ENCODE measurements at regions not wholly inside any gene's neighbourhood (a gene's known extent, or its start where the extent isn't known, plus 50 kb on each side); places are given as distances from the start of the nearest gene placed in this dataset.

DNA sequence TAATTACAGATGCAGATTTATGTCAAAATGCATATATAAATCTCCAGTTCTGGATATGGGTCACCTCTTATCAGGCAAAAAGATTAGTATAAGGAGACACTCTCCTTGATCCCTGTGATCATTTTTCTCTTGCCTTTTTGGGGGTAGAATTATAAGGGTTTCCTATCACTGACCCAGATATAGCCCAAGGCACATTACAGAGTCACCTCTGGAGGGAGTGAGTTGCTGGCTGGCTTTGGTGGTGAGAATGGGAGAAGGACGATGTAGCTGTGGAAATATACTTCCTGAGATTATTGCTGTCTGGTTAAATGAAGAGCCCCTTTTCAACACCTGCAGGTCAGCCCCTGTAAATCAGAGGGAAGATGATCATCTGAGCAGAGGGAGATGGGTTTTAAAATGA is 418.7 kb downstream of the MTX2 start:
- no peak for DNase-seq

DNA sequence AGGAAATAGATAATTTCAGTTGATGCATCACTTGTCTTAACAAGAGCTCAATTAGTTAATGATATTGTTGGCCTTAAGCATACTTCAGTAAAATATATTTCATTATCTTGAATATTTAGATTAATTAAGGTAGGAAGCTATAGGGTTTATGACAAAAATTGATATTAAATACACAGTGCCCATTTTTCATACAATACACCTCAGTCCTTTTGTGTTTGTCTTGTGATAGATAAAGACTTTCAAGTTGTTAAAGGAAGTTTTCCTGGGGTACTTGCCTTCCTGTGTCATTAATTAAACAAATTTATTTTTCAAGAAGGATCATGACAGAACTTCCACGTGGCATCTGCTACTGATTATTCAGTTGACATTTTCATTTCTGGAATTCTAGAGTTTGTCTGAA is 420.5 kb downstream of the MTX2 start:
- no peak for DNase-seq

DNA sequence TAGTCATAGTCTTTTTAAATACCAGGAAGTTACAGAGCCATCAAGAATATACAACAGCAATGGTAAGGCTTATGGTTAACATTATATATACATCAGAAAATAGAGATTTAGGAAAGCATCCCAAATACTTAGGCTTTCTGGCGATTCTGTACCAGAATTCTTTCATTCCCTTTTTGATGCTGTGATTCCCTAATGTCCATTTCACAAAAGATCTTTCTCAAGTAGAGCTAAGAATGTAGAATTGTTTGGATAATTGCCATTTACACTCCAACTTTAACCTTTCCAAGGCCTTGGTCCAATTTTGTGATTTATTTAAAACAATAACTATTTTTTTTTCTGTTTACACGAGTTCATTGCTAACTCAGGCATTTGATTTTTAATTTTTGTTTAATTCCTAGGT is 422.2 kb downstream of the MTX2 start:
- no peak for DNase-seq

DNA sequence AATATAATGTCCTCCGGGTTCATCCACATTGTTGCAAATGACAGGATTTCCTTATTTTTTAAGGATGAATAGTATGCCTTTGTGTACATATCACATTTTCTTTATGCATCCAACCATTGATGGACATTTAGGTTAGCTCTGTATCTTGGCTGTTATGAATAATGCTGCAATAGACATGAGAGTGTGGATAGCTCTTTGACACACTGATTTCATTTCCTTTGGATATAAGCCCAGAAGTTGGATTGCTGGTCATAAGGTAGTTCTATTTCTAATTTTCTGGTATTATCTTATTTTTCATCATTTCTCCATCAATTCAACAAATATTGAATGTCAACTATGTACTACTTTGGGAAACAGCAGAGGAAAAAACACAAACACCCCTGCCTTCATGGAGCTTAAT is 423.3 kb downstream of the MTX2 start:
- no peak for DNase-seq

DNA sequence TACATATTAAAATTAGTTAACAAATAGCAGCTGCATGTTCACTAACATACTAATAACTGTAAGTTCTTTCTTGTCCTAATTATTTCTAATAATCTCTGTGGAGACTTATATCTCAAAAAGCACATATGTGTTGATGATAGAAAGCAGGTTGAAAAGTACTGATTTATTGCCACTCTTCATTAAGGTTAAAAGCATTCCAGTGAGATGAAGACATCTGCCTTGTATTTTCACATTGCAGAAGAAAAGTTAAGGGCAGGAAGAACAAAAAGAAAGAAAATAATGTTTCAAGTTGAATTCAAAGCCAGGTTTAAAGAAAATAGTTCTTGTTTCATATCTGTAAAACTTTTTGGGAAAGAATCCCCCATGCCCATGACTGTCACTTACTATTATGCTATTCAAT is 429.9 kb downstream of the MTX2 start:
- DNase-seq: no peak

DNA sequence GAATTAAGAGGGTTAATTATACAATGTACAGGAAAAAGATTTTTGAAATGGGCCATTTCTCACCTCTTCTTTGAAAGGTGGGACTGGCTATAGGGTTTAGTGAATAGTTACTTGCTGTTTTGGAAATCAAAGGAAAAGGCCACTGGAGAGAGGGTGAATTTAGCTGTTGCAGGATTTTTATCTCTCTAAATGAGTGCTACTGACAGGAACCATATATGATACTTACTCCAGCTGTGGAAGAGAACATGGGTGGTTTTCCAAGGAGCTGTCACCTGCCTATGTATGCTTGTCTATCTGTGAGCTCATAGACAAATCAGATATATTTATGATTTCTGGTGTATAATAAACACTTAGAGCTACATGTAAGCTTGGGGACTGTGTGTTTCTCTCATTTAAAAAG is 430.4 kb downstream of the MTX2 start:
- DNase-seq: no peak

DNA sequence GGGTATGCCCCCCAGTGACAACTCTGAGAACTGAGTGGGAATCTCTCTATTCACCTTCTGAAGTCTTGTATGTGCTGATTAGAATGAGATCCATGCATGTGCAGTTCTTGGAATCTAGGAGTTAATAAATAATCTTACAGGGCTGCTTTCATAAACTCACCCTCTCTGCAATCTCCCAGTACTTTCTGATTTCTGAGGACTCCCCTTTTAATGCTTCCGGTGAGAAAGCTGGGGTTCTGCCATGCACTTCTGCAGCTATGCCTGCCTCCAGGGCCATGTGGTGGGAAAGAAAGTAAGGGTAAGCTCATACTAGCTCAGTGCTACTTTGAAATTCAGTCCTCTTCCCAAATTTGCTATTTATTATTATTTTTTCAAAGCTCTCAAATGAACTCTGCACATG is 432.9 kb downstream of the MTX2 start:
- no peak for DNase-seq

DNA sequence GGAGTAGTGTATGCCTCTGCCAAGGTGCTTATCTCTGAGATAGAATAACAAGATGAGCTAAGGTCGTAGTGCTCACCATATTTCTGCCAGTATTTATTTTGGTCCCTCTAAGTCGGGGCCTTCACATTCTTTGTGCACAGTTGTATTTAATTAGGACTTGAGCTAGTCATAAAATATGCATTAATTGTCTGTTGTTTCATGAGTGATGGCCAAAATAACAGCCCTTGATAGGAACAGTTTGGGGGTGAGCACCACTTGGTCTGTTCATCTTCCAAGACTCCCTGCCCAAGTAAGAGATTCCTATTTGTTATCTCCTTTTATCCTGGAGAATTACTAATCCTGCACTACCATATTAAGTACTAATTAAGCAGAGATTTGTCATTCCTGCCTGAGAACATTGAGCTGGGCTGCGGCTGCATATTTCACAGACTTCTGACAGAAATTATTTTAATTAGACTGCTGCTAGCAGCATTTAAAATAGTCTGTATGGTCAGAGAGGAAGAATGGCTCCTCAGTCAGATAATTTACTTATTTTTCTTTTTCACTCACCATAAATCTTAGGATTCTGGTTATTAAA is 435.1 kb downstream of the MTX2 start:
- no peak for DNase-seq

DNA sequence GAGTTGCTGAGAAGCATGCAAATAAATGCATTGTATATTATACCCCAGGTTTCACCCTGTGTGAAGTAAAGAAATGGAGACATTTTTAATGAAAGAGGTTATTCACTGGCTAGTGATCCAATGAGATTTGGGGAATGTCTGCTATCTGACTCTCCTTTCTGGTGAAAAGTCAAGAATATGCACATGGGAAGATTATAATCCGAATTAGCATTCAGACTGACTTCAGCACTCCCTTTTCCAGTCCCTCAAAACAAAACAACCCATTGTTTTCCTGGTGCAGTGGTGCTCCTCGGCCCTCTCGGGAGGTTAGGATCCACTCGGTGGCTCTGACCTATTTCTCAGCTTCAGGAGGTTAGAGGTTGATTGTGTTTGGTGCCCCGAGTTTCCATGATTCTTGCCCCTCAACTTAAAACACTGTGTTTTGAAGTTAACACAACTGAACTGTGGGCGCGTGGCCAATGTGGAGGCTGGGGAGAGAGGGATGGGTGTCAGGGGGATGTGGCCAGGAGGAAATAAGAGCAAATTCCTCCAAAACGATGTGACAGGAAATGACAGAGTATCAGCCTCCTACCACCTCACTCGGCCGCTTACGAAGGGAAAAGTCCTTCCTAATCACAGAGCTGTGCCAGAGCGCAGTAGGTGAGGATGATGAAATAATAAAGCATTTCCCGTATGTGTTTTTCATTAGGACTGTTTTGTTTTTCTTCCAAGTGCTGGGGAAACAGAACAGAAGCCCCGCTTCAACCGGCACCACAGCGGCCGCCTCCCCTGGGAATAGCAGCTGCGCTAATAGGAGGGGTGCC is 440.1 kb downstream of the MTX2 start:
- no peak for DNase-seq

DNA sequence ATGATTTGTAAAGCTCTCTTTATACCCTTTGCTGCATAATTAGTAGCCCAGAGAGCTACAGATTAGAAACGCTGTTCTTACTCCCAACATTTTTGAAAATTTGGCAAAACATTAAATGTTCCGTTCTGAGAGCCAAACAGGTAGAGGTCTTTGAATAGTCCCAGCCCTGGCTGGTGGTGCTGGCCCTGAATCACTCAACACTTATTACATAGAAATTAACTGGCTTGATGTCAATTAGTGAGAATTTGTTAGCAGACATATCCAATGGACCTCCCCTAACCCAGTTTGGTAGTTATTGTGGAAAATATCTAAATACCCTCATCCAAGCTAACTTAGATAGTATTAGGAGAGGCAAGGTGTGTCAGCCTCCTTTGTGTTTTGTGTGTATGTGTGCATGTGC is 440.7 kb downstream of the MTX2 start:
- DNase-seq: no peak

DNA sequence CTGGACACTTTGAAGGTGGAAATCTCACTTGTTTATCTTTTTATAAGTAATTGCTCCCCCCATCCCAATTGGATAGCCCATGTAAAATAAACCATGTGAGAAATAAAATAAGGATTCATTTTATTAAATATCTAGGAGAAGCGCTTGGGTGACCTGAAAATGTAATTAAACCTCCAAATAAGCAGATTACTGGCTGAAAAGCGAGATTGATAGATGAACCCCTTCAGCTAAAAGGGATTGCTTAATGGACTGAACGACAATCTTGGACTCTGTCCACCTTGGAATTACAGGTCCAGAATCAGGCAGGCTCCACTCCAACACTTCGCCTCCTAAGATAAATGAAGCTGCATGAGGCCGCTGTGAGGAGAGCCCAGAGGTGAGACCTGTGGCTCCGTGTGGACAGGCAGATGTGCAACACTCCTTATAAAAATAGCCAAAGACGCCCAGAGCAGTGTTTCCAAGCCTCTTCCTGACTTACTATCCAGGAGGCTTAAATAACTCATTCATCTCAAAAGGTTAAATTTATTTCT is 441.5 kb downstream of the MTX2 start:
- no peak for DNase-seq

DNA sequence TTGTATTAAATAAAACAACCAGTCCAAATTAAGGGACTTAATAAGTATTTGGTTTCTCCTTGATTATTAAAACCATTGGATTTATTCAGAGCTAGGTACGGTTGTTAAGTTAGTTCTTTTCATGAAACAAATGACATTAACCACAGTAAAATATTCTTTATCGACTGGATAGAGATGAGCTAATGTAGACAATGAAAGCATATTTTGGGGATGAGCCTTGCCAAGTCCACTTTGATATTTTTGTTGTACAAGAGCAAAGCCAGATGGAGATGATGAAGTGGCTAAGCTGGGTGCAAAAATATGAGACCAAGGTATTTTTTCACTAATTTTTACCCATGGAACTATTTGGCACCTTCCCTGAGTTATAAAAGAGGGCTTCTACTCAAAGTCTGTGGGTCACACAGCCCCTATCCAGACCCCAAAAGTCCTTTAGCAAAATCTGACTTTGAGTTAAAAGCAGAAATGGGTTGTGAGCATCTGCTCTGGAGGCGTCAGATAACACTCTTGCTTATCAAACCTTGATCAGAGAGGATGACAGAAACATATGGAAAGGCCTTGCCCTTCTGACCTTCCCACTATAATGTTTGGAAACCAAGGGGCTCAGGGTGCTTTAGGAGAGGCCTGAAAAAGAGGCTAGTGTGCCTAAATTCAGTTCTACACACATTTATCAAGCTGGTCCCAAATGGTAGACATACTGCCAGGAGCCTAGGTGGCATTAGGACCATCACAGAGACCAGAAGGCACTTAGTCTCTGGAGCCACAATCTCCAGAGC is 456.8 kb downstream of the MTX2 start:
- DNase-seq: no peak

DNA sequence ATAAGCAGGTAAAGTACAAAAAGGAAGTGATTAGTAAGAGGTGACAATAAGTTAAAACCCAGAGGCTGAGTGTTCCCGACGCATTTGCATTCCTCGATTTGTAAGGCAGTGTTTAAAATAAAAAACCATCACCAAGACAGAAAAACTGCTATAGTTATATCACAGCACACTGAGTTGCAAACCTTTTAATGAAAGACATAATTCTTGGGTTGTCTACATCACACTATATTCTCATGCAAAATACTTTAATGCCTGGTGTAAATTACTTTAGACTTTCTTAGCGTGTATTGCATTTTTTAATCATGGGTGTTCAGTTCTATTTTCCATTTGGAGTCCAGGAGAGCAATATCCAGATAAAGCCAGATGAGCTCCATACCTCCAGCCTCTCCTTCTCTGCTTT is 458.5 kb downstream of the MTX2 start:
- no peak for DNase-seq

DNA sequence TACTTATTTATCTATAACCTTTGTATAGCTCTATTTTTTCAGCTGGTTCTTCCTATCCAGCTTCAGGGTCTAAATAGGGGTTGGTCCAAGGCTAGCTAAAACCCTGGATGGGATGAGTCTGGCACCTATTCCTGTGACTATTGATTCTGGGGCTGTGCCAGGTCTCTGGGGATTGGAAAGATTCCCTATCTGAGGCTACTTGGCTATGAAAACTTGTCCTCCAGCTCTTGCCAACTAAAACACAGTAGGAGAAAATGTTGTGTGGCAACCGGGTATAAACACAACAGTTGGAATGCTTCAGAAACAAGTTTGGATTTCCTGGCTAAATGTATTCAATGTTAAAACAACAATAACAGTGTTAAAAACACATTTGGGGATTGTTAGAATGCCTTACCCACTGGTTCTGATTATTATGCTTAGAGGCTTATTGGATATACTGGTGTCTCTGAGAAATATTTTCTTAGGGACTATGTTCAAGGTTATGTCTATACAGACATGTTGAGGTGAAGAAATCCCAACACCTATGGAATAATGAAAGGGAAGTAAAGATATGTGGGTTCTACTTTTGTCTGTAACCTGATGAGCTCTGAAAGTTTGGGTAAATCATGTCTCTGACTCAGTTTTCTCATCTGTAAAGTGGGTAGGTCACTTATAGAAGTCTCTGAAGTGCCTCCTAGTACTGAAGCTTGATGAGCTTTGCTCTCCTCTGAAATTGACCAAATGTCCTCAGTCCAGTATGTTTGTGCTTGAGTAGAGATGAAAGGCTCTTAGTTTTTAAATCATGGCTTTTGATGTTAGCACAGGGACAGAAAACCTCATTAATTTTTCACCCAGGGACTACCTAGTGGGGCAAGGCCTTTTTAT is 460.7 kb downstream of the MTX2 start:
- DNase-seq: no peak

DNA sequence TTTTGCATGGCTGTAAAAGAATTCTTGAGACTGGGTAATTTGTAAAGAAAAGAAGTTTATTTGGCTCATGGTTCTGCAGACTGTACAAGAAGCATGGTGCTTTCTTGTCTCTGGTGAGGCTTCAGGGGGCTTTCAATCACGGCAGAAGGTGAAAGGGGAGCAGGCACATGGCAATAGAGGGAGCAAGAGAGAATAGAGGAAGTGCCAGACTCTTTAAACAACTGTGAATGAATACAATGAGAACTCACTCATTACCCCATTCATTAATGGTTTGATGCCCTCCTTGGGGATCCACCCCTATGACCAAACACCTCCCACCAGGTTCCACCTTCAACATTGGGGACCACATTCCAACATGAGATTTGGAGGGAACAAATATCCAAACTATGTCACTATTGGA is 463.5 kb downstream of the MTX2 start:
- no peak for DNase-seq

DNA sequence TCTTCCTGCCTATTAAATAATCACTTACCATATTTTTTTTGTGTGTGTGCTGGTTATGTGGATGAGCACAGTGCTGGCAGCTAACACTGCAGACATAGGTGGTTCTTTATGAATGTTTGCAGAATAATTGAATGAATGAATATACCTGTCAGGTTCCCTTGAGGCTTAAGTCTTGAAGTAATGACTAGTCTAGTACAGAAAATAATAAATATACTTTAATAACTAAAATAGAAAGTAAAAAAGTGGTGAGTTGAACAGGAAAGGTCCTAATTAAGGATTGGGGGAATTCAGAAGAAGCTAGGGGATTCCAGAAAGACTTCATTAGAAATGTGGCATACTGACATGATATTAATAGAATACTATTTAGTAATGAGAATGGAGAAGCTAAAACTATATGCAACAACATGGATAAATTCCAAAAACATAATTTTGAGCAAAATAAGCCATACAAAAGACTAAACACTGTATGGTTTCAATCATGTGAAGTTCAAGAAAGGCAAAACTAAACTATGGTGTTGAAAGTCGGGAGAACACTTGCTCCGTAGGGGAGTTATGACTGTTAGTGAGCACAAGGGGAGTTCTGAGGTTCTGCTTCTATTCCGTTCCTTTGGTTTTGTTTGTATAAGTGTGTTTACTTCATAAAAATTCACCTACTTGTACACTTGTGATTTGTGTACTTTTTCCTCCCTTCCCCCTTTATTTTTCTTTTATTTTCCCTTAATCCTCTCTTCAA is 464.6 kb downstream of the MTX2 start:
- DNase-seq: no peak

DNA sequence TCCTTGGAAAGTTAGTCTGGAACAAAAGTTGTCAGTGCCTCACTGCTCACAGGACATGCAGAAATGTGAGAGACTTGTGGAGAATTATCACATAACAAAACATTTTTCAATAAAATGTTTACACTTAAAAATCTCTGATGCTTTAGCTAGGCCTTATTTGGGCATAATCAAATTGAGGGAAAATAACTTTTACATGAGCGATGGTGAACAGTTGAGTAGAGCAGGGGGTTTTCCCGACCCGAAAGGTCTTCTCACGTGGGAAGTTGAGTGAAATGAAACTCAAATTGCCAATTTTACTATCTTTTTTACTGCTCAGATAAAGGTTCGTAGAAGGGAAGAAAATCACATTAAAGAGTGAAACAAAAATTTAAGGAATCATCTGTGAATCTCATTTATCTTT is 465.6 kb downstream of the MTX2 start:
- no peak for DNase-seq

DNA sequence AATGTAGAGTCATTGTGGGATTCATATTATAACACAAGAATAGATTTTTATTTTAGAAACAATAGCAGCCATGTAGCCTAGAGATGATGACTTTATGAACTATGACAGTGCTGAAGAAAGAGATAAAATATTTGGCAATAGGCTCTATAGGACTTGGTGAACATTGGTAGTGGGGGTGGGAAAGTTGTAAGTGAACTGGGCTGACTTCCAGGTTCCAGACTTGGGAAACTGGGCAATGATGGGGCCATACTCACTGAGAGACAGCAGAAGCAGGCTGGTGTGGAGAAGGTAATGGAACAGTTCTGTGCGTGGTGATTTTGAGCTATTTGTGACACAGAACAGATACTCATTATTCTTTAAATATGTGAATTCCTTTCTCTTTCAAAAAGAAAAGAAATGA is 470.3 kb upstream of the HNRNPA3 start:
- DNase-seq: no peak

DNA sequence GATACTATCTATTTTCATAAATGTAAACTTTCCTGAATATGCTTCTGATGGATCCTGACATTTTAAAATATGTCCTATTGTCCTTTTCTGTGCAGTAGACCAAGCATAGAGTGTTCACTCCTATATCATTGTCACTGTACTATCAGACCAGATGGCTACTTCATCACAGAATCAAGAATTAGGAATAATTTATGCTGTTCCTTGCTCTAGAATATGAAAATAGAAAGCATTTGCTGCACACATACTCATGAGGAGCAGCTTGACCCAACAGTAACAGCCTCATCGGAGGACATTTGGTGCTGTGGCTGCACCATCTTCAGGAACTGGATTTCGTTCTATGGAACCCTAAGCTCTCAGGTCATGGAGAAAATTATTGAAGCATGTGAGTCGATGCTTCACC is 468.9 kb upstream of the HNRNPA3 start:
- DNase-seq: no peak

DNA sequence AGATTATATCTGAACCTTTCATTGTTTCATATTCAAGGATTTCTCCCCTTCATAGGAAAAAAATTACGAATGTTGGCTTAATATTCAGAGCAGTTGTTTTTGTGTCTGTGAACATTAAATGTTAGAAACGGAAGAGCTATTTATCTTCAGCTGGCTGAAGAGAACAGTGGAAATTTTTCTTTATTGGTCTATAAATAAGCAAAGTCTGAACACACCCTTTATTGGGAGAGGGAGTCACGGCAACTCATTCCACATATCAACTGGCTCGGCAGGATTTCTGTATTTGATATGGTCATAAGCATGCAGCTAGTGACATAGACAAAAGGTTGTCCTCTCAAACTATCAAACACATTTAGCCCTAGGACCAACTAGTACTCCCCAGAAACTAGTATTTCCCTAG is 468.4 kb upstream of the HNRNPA3 start:
- DNase-seq: no peak

DNA sequence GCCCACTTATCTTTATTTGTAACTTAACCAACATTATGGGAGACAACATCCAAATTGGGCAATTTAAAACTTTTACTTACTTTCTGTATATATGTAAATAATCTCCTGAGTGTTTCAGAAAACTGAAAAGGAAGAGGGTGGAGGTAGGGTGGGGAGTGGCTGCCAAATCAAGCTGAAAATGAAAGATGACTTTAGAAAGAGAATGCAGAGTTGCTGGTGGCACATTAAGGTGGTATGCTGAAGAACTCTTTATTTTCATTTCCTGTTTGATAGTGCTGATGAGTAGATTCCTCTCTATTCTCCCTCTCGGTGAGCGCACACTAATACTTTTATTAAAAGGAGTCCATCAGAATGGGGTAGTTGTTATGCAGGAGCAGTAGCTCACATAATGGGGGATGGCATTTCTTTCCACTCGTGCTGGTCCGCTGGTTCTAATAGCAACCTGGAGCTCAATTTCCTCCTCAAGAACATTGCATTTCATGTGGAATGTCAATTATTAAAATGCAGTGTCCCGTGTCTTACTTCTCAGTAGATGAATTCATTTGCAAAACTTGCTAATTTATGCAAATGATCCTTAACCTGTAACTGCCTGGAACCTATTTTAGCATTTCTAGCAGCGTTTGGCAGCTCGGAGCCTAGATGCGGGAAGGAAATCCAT is 466.9 kb upstream of the HNRNPA3 start:
- no peak for DNase-seq

DNA sequence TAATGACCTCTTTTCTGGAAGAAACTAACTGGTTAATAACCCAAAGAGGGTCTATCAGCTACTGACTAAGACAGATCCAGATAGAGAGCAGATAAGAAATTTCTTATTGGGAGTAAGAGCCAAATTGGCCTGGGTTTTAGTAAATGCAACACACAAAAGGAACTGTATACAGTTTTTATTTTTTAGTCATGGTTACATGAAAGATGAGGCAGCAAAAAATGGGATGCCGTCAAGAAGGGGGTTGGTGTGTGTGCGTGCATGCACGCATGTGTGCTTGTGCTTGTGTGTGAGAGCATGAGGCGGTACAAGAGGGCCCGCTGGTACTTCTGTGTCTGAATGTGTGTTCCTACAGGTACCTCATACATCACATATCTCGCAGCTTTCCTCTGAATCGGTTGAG is 466.2 kb upstream of the HNRNPA3 start:
- DNase-seq: no peak

All from NCI-H1048 (cell line).